ENCODE measurements at regions not wholly inside any gene's neighbourhood (a gene's known extent, or its start where the extent isn't known, plus 50 kb on each side); places are given as distances from the start of the nearest gene placed in this dataset.

- ChIA-PET RAD21 (ENCODE audit: low non-redundant PET in 1 of 2, low total read pairs in 2 of 2, uncharacterized antibody in 2 of 2, unreplicated experiment in 2 of 2) (no interaction called here), POLR2A (no interaction called here), CTCF (no interaction called here)
- H3K36me3 ChIP-seq (ENCODE audit: control insufficient read depth in 1 of 2, insufficient read depth in 2 of 2, low read length in 2 of 2): no peaks in the 10 kb centered on the region
- peak overlapping the region; percentile 55 for H3K4me2 ChIP-seq (ENCODE audit: low read length)
- H3K9ac ChIP-seq (ENCODE audit: low read length): no peak overlapping the region
- intact Hi-C loops (cut with micrococcal nuclease): no loop called here
- peaks cover 8 to 25% of the 10 kb centered on the region in 2 experiments; a peak in 3 of 4 replicates for H3K4me1 ChIP-seq (ENCODE audit: control insufficient read depth in 1 of 2, insufficient read depth in 2 of 2, low read length in 2 of 2)
- H3K4me3 ChIP-seq (replicated peaks in 1 of 2; ENCODE audit: low read depth in 1 of 2, low read length in 2 of 2): peak overlapping the region in 1 of 2 experiments; percentile 15; a peak in 1 of 4 replicates
- no TSS peak for BruUV-seq (replicated peaks)
- peak overlapping the region; percentile 58 for H2AFZ ChIP-seq (ENCODE audit: low read depth, low read length, poor library complexity, severe bottlenecking)
- H3K79me2 ChIP-seq (ENCODE audit: insufficient read depth, low read length): no peaks in the 10 kb centered on the region
- H3K27me3 ChIP-seq (ENCODE audit: insufficient read depth, low read length): no peaks in the 10 kb centered on the region
- H3K9me3 ChIP-seq (ENCODE audit: control insufficient read depth in 1 of 2, insufficient read depth in 1 of 2, low read depth in 1 of 2, low read length in 2 of 2): no peaks in the 10 kb centered on the region
- H3K27ac ChIP-seq (ENCODE audit: low read depth, low read length): no peak overlapping the region
- no peaks in the 10 kb centered on the region for H4K20me1 ChIP-seq (ENCODE audit: insufficient read depth)
- ATAC-seq (peak; percentile 77), DNase-seq (ENCODE audit: low read depth, low spot score) (peak; percentile 47)
- no peaks in the 10 kb centered on the region for H3K9me2 ChIP-seq (ENCODE audit: insufficient read depth)
- TF ChIP-seq EZH2phosphoT487 (IDR thresholded peaks at IDR 0.05; ENCODE audit: borderline replicate concordance) (no peak), ZBTB33 (IDR thresholded peaks at IDR 0.05; ENCODE audit: extremely low read depth, insufficient replicate concordance, low read length) (no peak), TCF7L2 (IDR thresholded peaks at IDR 0.05; ENCODE audit: borderline replicate concordance, extremely low read depth, insufficient read depth, insufficient read length) (no peak), CEBPB (IDR thresholded peaks at IDR 0.05; ENCODE audit: low read depth) (peak; percentile 82), SIN3A (IDR thresholded peaks at IDR 0.05; ENCODE audit: low read depth) (no peak), RAD21 (IDR thresholded peaks at IDR 0.05; ENCODE audit: low read depth) (peak; percentile 20; the same call in 1 of the 2 replicates), CBX3 (IDR thresholded peaks at IDR 0.05; ENCODE audit: low read depth) (peak; percentile 71; the same call in 1 of the 2 replicates), ZNF274 (IDR thresholded peaks at IDR 0.05; ENCODE audit: low read depth, low read length) (no peak), JUND (IDR thresholded peaks at IDR 0.05) (peak; percentile 74), YY1 (IDR thresholded peaks at IDR 0.05; ENCODE audit: extremely low read depth, insufficient replicate concordance, low read depth, low read length) (no peak), SP1 (IDR thresholded peaks at IDR 0.05; ENCODE audit: low read depth) (peak; percentile 69), SRF (IDR thresholded peaks at IDR 0.05; ENCODE audit: low read depth) (0 out of 2 replicates have a peak, but pooled peaks have one; percentile 39), ZFX (IDR thresholded peaks at IDR 0.05) (no peak), POLR2A (IDR thresholded peaks at IDR 0.05; ENCODE audit: borderline replicate concordance, extremely low read depth, insufficient read depth, insufficient read length) (no peak), POLR2AphosphoS5 (IDR thresholded peaks at IDR 0.05; ENCODE audit: low read depth, low read length) (no peak), ELF1 (IDR thresholded peaks at IDR 0.05; ENCODE audit: borderline replicate concordance, low read depth) (no peak)
- TF ChIP-seq, protein P1, sequence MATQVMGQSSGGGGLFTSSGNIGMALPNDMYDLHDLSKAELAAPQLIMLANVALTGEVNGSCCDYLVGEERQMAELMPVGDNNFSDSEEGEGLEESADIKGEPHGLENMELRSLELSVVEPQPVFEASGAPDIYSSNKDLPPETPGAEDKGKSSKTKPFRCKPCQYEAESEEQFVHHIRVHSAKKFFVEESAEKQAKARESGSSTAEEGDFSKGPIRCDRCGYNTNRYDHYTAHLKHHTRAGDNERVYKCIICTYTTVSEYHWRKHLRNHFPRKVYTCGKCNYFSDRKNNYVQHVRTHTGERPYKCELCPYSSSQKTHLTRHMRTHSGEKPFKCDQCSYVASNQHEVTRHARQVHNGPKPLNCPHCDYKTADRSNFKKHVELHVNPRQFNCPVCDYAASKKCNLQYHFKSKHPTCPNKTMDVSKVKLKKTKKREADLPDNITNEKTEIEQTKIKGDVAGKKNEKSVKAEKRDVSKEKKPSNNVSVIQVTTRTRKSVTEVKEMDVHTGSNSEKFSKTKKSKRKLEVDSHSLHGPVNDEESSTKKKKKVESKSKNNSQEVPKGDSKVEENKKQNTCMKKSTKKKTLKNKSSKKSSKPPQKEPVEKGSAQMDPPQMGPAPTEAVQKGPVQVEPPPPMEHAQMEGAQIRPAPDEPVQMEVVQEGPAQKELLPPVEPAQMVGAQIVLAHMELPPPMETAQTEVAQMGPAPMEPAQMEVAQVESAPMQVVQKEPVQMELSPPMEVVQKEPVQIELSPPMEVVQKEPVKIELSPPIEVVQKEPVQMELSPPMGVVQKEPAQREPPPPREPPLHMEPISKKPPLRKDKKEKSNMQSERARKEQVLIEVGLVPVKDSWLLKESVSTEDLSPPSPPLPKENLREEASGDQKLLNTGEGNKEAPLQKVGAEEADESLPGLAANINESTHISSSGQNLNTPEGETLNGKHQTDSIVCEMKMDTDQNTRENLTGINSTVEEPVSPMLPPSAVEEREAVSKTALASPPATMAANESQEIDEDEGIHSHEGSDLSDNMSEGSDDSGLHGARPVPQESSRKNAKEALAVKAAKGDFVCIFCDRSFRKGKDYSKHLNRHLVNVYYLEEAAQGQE (IDR thresholded peaks at IDR 0.05; ENCODE audit: low read depth): no peak
- TF ChIP-seq, protein P2, sequence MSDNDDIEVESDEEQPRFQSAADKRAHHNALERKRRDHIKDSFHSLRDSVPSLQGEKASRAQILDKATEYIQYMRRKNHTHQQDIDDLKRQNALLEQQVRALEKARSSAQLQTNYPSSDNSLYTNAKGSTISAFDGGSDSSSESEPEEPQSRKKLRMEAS (IDR thresholded peaks at IDR 0.05): peak; percentile 43
- TF ChIP-seq, protein P3, sequence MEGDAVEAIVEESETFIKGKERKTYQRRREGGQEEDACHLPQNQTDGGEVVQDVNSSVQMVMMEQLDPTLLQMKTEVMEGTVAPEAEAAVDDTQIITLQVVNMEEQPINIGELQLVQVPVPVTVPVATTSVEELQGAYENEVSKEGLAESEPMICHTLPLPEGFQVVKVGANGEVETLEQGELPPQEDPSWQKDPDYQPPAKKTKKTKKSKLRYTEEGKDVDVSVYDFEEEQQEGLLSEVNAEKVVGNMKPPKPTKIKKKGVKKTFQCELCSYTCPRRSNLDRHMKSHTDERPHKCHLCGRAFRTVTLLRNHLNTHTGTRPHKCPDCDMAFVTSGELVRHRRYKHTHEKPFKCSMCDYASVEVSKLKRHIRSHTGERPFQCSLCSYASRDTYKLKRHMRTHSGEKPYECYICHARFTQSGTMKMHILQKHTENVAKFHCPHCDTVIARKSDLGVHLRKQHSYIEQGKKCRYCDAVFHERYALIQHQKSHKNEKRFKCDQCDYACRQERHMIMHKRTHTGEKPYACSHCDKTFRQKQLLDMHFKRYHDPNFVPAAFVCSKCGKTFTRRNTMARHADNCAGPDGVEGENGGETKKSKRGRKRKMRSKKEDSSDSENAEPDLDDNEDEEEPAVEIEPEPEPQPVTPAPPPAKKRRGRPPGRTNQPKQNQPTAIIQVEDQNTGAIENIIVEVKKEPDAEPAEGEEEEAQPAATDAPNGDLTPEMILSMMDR (IDR thresholded peaks at IDR 0.05 in 2 of 3, conservative IDR thresholded peaks at IDR 0.05 in 1 of 3; ENCODE audit: borderline replicate concordance in 1 of 3, insufficient read depth in 1 of 3, low read depth in 2 of 3, low read length in 2 of 3): no peak
- TF ChIP-seq, protein P4, sequence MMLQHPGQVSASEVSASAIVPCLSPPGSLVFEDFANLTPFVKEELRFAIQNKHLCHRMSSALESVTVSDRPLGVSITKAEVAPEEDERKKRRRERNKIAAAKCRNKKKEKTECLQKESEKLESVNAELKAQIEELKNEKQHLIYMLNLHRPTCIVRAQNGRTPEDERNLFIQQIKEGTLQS (IDR thresholded peaks at IDR 0.05): no peak
These were observed 163.6 kb upstream of the PLEKHG7 start for GRCh38 chr12:92539110-92539749.

Measured in HCT116 (cell line).